H1 (cell line): ENCODE measurements at regions not wholly inside any gene's neighbourhood (a gene's known extent, or its start where the extent isn't known, plus 50 kb on each side); places are given as distances from the start of the nearest gene placed in this dataset.

Experiments used
- CTCF ChIA-PET: fragments of 300-600 bp; sonication (Branson Sonifier 250); formaldehyde crosslinking; loops from one replicate; lab custom pipeline; 2021; ENCODE audit not compliant: partially characterized antibody; lab: Charles Lee
- POLR2A ChIA-PET: fragments of 300-600 bp; sonication (Branson Sonifier 250); formaldehyde crosslinking; loops from one replicate; lab custom pipeline; 2021; ENCODE audit warnings: inconsistent platforms; ENCODE audit not compliant: partially characterized antibody; lab: Charles Lee
- DNase-seq, 2 experiments: peaks; one replicate each; pipeline versions ENCODE4 v3.0.0 to v3.0.0-alpha.2; 2010 to 2022; ENCODE audit warnings: low spot score in 2 of 2, low read depth in 1 of 2, mixed read lengths in 1 of 2
- FAIRE-seq: peaks from 2 replicates; lab custom pipeline; 2011; peaks lifted over from hg19 to GRCh38; lab: Jason Lieb, UNC
- H2AFZ ChIP-seq: 2 replicates; pipeline ENCODE4 v1.8.1; 2012; ENCODE audit warnings: low read length, inconsistent platforms
- H2AK5ac ChIP-seq: 2 replicates; pipeline ENCODE4 v1.6.1; 2013; ENCODE audit warnings: low read depth, low read length
- H2BK120ac ChIP-seq: replicated peaks from 2 replicates; pipeline ENCODE3; 2013; ENCODE audit warnings: low read depth, low read length, inconsistent platforms
- H2BK12ac ChIP-seq: 2 replicates; pipeline ENCODE4 v1.6.1; 2013; ENCODE audit warnings: low read depth, low read length
- H2BK15ac ChIP-seq: 2 replicates; pipeline ENCODE4 v1.6.1; 2013; ENCODE audit warnings: low read length
- H2BK20ac ChIP-seq: 2 replicates; pipeline ENCODE4 v1.6.1; 2013; ENCODE audit warnings: low read length
- H2BK5ac ChIP-seq: 2 replicates; pipeline ENCODE4 v1.6.1; 2013; ENCODE audit warnings: low read depth, low read length
- H3K14ac ChIP-seq: 2 replicates; pipeline ENCODE4 v1.6.1; 2013; ENCODE audit warnings: inconsistent platforms; ENCODE audit not compliant: insufficient read length
- H3K18ac ChIP-seq: 2 replicates; pipeline ENCODE4 v1.6.1; 2013; ENCODE audit warnings: low read length; ENCODE audit errors: extremely low read depth
- H3K23ac ChIP-seq: 2 replicates; pipeline ENCODE4 v1.6.1; 2013; ENCODE audit warnings: inconsistent platforms; ENCODE audit not compliant: insufficient read length
- H3K23me2 ChIP-seq: 2 replicates; pipeline ENCODE4 v1.6.1; 2013; ENCODE audit warnings: low read depth, low read length
- H3K27ac ChIP-seq: 2 replicates; pipeline ENCODE4 v1.6.1; 2011; ENCODE audit warnings: low read depth, low read length, inconsistent platforms
- H3K27me3 ChIP-seq, 4 experiments: replicated peaks in 1 of 4; 1 replicate in 1 of 4; 2 replicates in 3 of 4; pipeline versions ENCODE4 v1.6.1 to v1.8.1; 2011 to 2013; ENCODE audit warnings: low read length in 3 of 4, mild to moderate bottlenecking in 3 of 4, inconsistent platforms in 2 of 4, mixed read lengths in 2 of 4, moderate library complexity in 1 of 4; ENCODE audit not compliant: control insufficient read depth in 3 of 4, insufficient read depth in 3 of 4; ENCODE audit errors: extremely low read depth in 1 of 4
- H3K36me3 ChIP-seq, 4 experiments: 2 replicates each; pipeline versions ENCODE4 v1.6.1 to v1.8.1; 2011 to 2013; ENCODE audit warnings: mild to moderate bottlenecking in 4 of 4, low read length in 3 of 4, moderate library complexity in 2 of 4, control low read depth in 1 of 4, inconsistent platforms in 1 of 4; ENCODE audit not compliant: insufficient read depth in 4 of 4, control insufficient read depth in 2 of 4
- H3K4ac ChIP-seq: replicated peaks from 2 replicates; pipeline ENCODE3; 2013; ENCODE audit warnings: low read length, low read depth, mixed read lengths, inconsistent platforms; ENCODE audit not compliant: insufficient read length
- H3K4me1 ChIP-seq, 4 experiments: replicated peaks in 1 of 4; 1 replicate in 1 of 4; 2 replicates in 3 of 4; pipeline versions ENCODE4 v1.6.1 to v1.8.1; 2011 to 2013; ENCODE audit warnings: low read length in 3 of 4, inconsistent platforms in 2 of 4, mixed read lengths in 1 of 4; ENCODE audit not compliant: insufficient read depth in 4 of 4, control insufficient read depth in 3 of 4
- H3K4me2 ChIP-seq, 2 experiments: 2 replicates each; pipeline versions ENCODE4 v1.6.1 to v1.8.1; 2011 to 2013; ENCODE audit warnings: low read depth in 2 of 2, low read length in 2 of 2, control low read depth in 1 of 2, inconsistent platforms in 1 of 2, mild to moderate bottlenecking in 1 of 2; ENCODE audit not compliant: insufficient read depth in 1 of 2
- H3K4me3 ChIP-seq, 4 experiments: fragments of 200-600, 300-600 bp in 1 of 4; sonication (generic), shearing (Covaris generic), sonication (Bioruptor Twin) in 1 of 4; 2 replicates each; pipeline versions ENCODE4 v1.5.1 to v1.8.1; 2011 to 2016; ENCODE audit warnings: low read length in 4 of 4, low read depth in 3 of 4, control low read depth in 2 of 4, inconsistent platforms in 2 of 4, mild to moderate bottlenecking in 2 of 4, mixed read lengths in 1 of 4, moderate library complexity in 1 of 4; ENCODE audit not compliant: insufficient read depth in 2 of 4; ENCODE audit errors: extremely low read depth in 1 of 4
- H3K56ac ChIP-seq: replicated peaks from 2 replicates; pipeline ENCODE3; 2013; ENCODE audit warnings: low read depth, mild to moderate bottlenecking, mixed read lengths, low read length, inconsistent platforms; ENCODE audit not compliant: insufficient read length
- H3K79me1 ChIP-seq: 2 replicates; pipeline ENCODE4 v1.6.1; 2013; ENCODE audit warnings: low read depth, low read length, control low read depth
- H3K79me2 ChIP-seq, 2 experiments: 2 replicates each; pipeline versions ENCODE4 v1.6.1 to v1.8.1; 2012 to 2013; ENCODE audit warnings: low read length in 2 of 2, mild to moderate bottlenecking in 2 of 2, inconsistent platforms in 1 of 2; ENCODE audit not compliant: insufficient read depth in 2 of 2, control insufficient read depth in 1 of 2
- H3K9ac ChIP-seq, 4 experiments: replicated peaks in 1 of 4; 1 replicate in 1 of 4; 2 replicates in 3 of 4; pipeline versions ENCODE4 v1.6.1 to v1.8.1; 2011 to 2013; ENCODE audit warnings: low read depth in 3 of 4, low read length in 3 of 4, control low read depth in 2 of 4, mild to moderate bottlenecking in 2 of 4, moderate library complexity in 2 of 4, inconsistent platforms in 1 of 4; ENCODE audit errors: extremely low read depth in 1 of 4
- H3K9me3 ChIP-seq, 2 experiments: 2 replicates each; pipeline versions ENCODE4 v1.6.1 to v1.8.1; 2012 to 2013; ENCODE audit warnings: mild to moderate bottlenecking in 2 of 2, moderate library complexity in 2 of 2, control low read depth in 1 of 2, inconsistent platforms in 1 of 2, low read depth in 1 of 2, low read length in 1 of 2, mixed read lengths in 1 of 2; ENCODE audit not compliant: insufficient read depth in 2 of 2
- H4K20me1 ChIP-seq, 2 experiments: replicated peaks in 1 of 2; 2 replicates each; pipeline versions ENCODE3 to v1.8.1; 2011 to 2013; ENCODE audit warnings: inconsistent platforms in 2 of 2, low read length in 2 of 2, mild to moderate bottlenecking in 1 of 2; ENCODE audit not compliant: insufficient read depth in 2 of 2, control insufficient read depth in 1 of 2
- H4K5ac ChIP-seq: 2 replicates; pipeline ENCODE4 v1.6.1; 2013; ENCODE audit warnings: low read length, low read depth, mixed read lengths, inconsistent platforms; ENCODE audit not compliant: insufficient read length
- H4K8ac ChIP-seq: 2 replicates; pipeline ENCODE4 v1.8.0; 2013; ENCODE audit warnings: mild to moderate bottlenecking, moderate library complexity, low read length, inconsistent platforms; ENCODE audit not compliant: insufficient read depth; ENCODE audit errors: extremely low read depth
- H4K91ac ChIP-seq: replicated peaks from 2 replicates; pipeline ENCODE3; 2013; ENCODE audit warnings: low read length, mixed read lengths, inconsistent platforms; ENCODE audit not compliant: insufficient read length
- EP300 ChIP-seq, 2 experiments: IDR thresholded peaks; 1 replicate in 1 of 2; 2 replicates in 1 of 2; pipeline ENCODE4 v1.6.1; 2011 to 2012; ENCODE audit warnings: low read depth in 2 of 2, low read length in 2 of 2, mild to moderate bottlenecking in 2 of 2, borderline replicate concordance in 1 of 2, inconsistent platforms in 1 of 2, moderate library complexity in 1 of 2
- EZH2 ChIP-seq: fragments of 200-600 bp; sonication (generic); IDR thresholded peaks from 2 replicates; pipeline ENCODE4 v1.7.1; 2012; ENCODE audit warnings: low read depth, mild to moderate bottlenecking, moderate library complexity, low read length, inconsistent platforms; ENCODE audit not compliant: severe bottlenecking
- HDAC6 ChIP-seq: IDR thresholded peaks from one replicate; pipeline ENCODE4 v1.7.1; 2012; ENCODE audit warnings: low read depth, mild to moderate bottlenecking, inconsistent platforms, low read length, moderate library complexity
- POLR2AphosphoS5 ChIP-seq: IDR thresholded peaks from 2 replicates; pipeline ENCODE4 v1.6.1; 2011; ENCODE audit warnings: low read depth, low read length
- RAD21 ChIP-seq, 2 experiments: IDR thresholded peaks in 1 of 2; conservative IDR thresholded peaks in 1 of 2; 2 replicates each; pipeline ENCODE4 v1.6.1; 2011; ENCODE audit warnings: low read depth in 2 of 2, low read length in 2 of 2, improper control_type of control experiment in 1 of 2, inconsistent platforms in 1 of 2, mild to moderate bottlenecking in 1 of 2, moderate library complexity in 1 of 2
- RFX5 ChIP-seq: IDR thresholded peaks from 2 replicates; pipeline ENCODE4 v1.6.1; 2011; ENCODE audit warnings: low read depth, low read length, improper control_type of control experiment, borderline replicate concordance
- SIX5 ChIP-seq: IDR thresholded peaks from 2 replicates; pipeline ENCODE4 v1.6.1; 2011; ENCODE audit warnings: mild to moderate bottlenecking, low read depth, low read length
- TAF1 ChIP-seq: IDR thresholded peaks from 2 replicates; pipeline ENCODE4 v1.6.1; 2011; ENCODE audit warnings: mild to moderate bottlenecking, low read depth, low read length
- TAF7 ChIP-seq: optimal IDR thresholded peaks from 2 replicates; pipeline ENCODE3; 2011; ENCODE audit warnings: low read depth, mild to moderate bottlenecking, inconsistent platforms, low read length, moderate library complexity, borderline replicate concordance
- WGBS, 2 experiments: shearing (Covaris generic) in 1 of 2; methylation state at CpG; one replicate each; pipeline versions ENCODE4 v1.1.6 to v1.1.7; 2013 to 2015; ENCODE audit warnings: low lambda C conversion rate in 2 of 2, mixed read lengths in 2 of 2, inconsistent platforms in 1 of 2, low coverage in 1 of 2, missing lambda C conversion rate in 1 of 2; ENCODE audit not compliant: insufficient replicate concordance in 2 of 2, insufficient coverage in 1 of 2, insufficient read length in 1 of 2; ENCODE audit errors: extremely low coverage in 1 of 2, missing lambda C conversion rate in 1 of 2; 5-methylcytosine and 5-hydroxymethylcytosine counted together
- TF ChIP-seq, protein P1 (sequence below): IDR thresholded peaks from 2 replicates; pipeline ENCODE4 v1.6.1; 2012; ENCODE audit warnings: inconsistent platforms
- TF ChIP-seq, protein P2 (sequence below): IDR thresholded peaks from 2 replicates; pipeline ENCODE4 v1.6.1; 2011; ENCODE audit warnings: low read length, improper control_type of control experiment
- TF ChIP-seq, protein P3 (sequence below): IDR thresholded peaks from 2 replicates; pipeline ENCODE4 v1.6.1; 2011; ENCODE audit warnings: low read depth, mild to moderate bottlenecking, low read length; ENCODE audit not compliant: insufficient read depth

DNA sequence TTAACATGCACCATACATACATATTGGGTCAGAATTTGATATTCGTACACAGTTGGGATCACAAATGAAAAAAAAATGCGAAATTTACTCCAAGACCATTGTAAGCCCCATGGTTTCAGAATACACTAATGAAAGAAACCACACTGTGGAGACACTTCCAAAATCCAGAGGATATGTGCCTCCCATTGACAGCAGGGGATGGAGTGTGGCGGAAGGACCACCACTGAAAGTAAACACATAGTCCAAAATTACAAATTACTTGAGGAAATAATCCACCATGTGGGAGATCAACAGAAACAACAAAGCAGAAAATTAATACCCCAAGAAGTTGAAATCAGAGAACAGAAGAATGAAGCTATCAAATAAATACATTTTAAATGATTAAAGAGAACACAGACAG, 291.6 kb upstream of the PAPPA start:
- no peak overlapping the region for H3K4ac ChIP-seq
- no peak overlapping the region for H2AK5ac ChIP-seq
- no peak overlapping the region for H2AFZ ChIP-seq
- H3K18ac ChIP-seq = no peak overlapping the region
- no peaks in the 10 kb centered on the region for H3K23me2 ChIP-seq
- H3K36me3 ChIP-seq = no peaks in the 10 kb centered on the region
- H3K79me2 ChIP-seq = no peaks in the 10 kb centered on the region
- H2BK20ac ChIP-seq = no peak overlapping the region
- H3K79me1 ChIP-seq = no peaks in the 10 kb centered on the region
- no peak overlapping the region for H4K91ac ChIP-seq
- H3K14ac ChIP-seq = no peak overlapping the region
- no peak overlapping the region for H3K27ac ChIP-seq
- no peak overlapping the region for H3K4me3 ChIP-seq
- no peak overlapping the region for H2BK15ac ChIP-seq
- no peak overlapping the region for H2BK120ac ChIP-seq
- FAIRE-seq (no peak), DNase-seq (no peak)
- H3K56ac ChIP-seq = no peak overlapping the region
- no peak overlapping the region for H2BK12ac ChIP-seq
- H3K27me3 ChIP-seq = no peaks in the 10 kb centered on the region
- no peak overlapping the region for H3K9ac ChIP-seq
- H3K23ac ChIP-seq = no peak overlapping the region
- no peak overlapping the region for H3K4me2 ChIP-seq
- ChIA-PET CTCF (interaction anchor here (1.0 to 1.5 kb wide), 2 partner anchors 16 to 646 kb away, joined by 3 read pairs; no protein-coding TSS in a partner anchor), POLR2A (no interaction called here)
- no peak overlapping the region for H4K8ac ChIP-seq
- H3K9me3 ChIP-seq = no peaks in the 10 kb centered on the region
- no peaks in the 10 kb centered on the region for H3K4me1 ChIP-seq
- no peak overlapping the region for H4K5ac ChIP-seq
- no peak overlapping the region for H2BK5ac ChIP-seq
- 95% methylated on average over 3 of the region's 3 CpGs; no CpG with 5 or more reads in 1 of the 2 experiments for WGBS, 2 experiments
- H4K20me1 ChIP-seq = no peaks in the 10 kb centered on the region
- TF ChIP-seq TAF1 (no peak), POLR2AphosphoS5 (no peak), RAD21 (IDR thresholded peaks at IDR 0.05 in 1 of 2, conservative IDR thresholded peaks at IDR 0.05 in 1 of 2; ENCODE audit: low read depth in 2 of 2, low read length in 2 of 2) (no peak), EP300 (IDR thresholded peaks at IDR 0.05; ENCODE audit: borderline replicate concordance in 1 of 2, low read depth in 2 of 2, low read length in 2 of 2) (no peak), TAF7 (no peak), RFX5 (no peak), EZH2 (no peak), SIX5 (no peak), HDAC6 (no peak)
- TF ChIP-seq, protein P1, sequence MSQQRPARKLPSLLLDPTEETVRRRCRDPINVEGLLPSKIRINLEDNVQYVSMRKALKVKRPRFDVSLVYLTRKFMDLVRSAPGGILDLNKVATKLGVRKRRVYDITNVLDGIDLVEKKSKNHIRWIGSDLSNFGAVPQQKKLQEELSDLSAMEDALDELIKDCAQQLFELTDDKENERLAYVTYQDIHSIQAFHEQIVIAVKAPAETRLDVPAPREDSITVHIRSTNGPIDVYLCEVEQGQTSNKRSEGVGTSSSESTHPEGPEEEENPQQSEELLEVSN = no peak
- TF ChIP-seq, protein P2, sequence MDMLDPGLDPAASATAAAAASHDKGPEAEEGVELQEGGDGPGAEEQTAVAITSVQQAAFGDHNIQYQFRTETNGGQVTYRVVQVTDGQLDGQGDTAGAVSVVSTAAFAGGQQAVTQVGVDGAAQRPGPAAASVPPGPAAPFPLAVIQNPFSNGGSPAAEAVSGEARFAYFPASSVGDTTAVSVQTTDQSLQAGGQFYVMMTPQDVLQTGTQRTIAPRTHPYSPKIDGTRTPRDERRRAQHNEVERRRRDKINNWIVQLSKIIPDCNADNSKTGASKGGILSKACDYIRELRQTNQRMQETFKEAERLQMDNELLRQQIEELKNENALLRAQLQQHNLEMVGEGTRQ = no peak
- TF ChIP-seq, protein P3, sequence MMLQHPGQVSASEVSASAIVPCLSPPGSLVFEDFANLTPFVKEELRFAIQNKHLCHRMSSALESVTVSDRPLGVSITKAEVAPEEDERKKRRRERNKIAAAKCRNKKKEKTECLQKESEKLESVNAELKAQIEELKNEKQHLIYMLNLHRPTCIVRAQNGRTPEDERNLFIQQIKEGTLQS = no peak
